ENCODE measurements at regions not wholly inside any gene's neighbourhood (a gene's known extent, or its start where the extent isn't known, plus 50 kb on each side); places are given as distances from the start of the nearest gene placed in this dataset.
"Not testable (repeated sequence)": the region's sequence is repeated elsewhere in the genome, so short reads cannot be mapped to it uniquely, and the experiment has no call there.

- no peak for DNase-seq
Observed at GRCh38 chr7:116384936-116385635, 114.5 kb upstream of the CAV2 start.

GRCh38 chr7:116386674-116387073, 112.9 kb upstream of the CAV2 start:
- DNase-seq = no peak

- DNase-seq = no peak
Observed at GRCh38 chr7:116390363-116390762, 109.2 kb upstream of the CAV2 start.

GRCh38 chr7:116392806-116393205, 106.7 kb upstream of the CAV2 start:
- no peak for DNase-seq

GRCh38 chr7:116393654-116394053, 105.9 kb upstream of the CAV2 start:
- DNase-seq = no peak

GRCh38 chr7:116394106-116394505, 105.4 kb upstream of the CAV2 start:
- DNase-seq = no peak

- DNase-seq = peak; percentile 68
Observed at GRCh38 chr7:116395141-116395791, 104.3 kb upstream of the CAV2 start.

GRCh38 chr7:116398672-116399071, 100.9 kb upstream of the CAV2 start:
- DNase-seq = no peak

- peak; percentile 42 for DNase-seq
Observed at GRCh38 chr7:116399819-116400218, 99.7 kb upstream of the CAV2 start.

GRCh38 chr7:116400522-116400921, 99.0 kb upstream of the CAV2 start:
- no peak for DNase-seq

GRCh38 chr7:116401711-116402110, 97.8 kb upstream of the CAV2 start:
- DNase-seq = no peak

- no peak for DNase-seq
Observed at GRCh38 chr7:116403265-116403664, 96.3 kb upstream of the CAV2 start.

- no peak for DNase-seq
Observed at GRCh38 chr7:116404389-116404788, 95.1 kb upstream of the CAV2 start.

GRCh38 chr7:116405810-116406209, 93.7 kb upstream of the CAV2 start:
- DNase-seq = no peak

GRCh38 chr7:116407165-116407564, 92.4 kb upstream of the CAV2 start:
- DNase-seq = no peak

GRCh38 chr7:116408166-116408565, 91.4 kb upstream of the CAV2 start:
- no peak for DNase-seq

GRCh38 chr7:116408831-116409453, 90.6 kb upstream of the CAV2 start:
- not testable (repeated sequence) for DNase-seq

GRCh38 chr7:116410694-116411093, 88.8 kb upstream of the CAV2 start:
- not testable (repeated sequence) for DNase-seq

GRCh38 chr7:116417593-116418345, 81.8 kb upstream of the CAV2 start:
- DNase-seq = no peak

GRCh38 chr7:116418524-116418923, 81.0 kb upstream of the CAV2 start:
- no peak for DNase-seq

- no peak for DNase-seq
Observed at GRCh38 chr7:116420003-116420402, 79.5 kb upstream of the CAV2 start.

- no peak for DNase-seq
Observed at GRCh38 chr7:116421298-116421697, 78.2 kb upstream of the CAV2 start.

GRCh38 chr7:116422683-116423082, 76.9 kb upstream of the CAV2 start:
- no peak for DNase-seq

GRCh38 chr7:116423499-116423898, 76.0 kb upstream of the CAV2 start:
- no peak for DNase-seq

Measured in amniotic stem cell (primary cell).